ENCODE measurements at regions not wholly inside any gene's neighbourhood (a gene's known extent, or its start where the extent isn't known, plus 50 kb on each side); places are given as distances from the start of the nearest gene placed in this dataset.

GRCh38 chr14:83624541-83624940 is 1905.4 kb upstream of the FLRT2 start:
- TF ChIP-seq CTCF (IDR thresholded peaks at IDR 0.05; ENCODE audit: poor library complexity, severe bottlenecking) = no peak
- TF ChIP-seq EP300 (conservative IDR thresholded peaks at IDR 0.05; ENCODE audit: poor library complexity, severe bottlenecking) = no peak
- TF ChIP-seq REST (IDR thresholded peaks at IDR 0.05; ENCODE audit: borderline replicate concordance) = no peak
- TF ChIP-seq RAD21 (conservative IDR thresholded peaks at IDR 0.05) = no peak
- no peak for TF ChIP-seq SMC3 (conservative IDR thresholded peaks at IDR 0.05; ENCODE audit: poor library complexity)
- no peak for TF ChIP-seq EZH2 (IDR thresholded peaks at IDR 0.05; ENCODE audit: borderline replicate concordance, insufficient read depth, low read length, poor library complexity, severe bottlenecking)
- no peak for TF ChIP-seq POLR2AphosphoS5 (IDR thresholded peaks at IDR 0.05)
- TF ChIP-seq TAF1 (IDR thresholded peaks at IDR 0.05; ENCODE audit: low read depth) = no peak
- no peak for TF ChIP-seq MXI1 (conservative IDR thresholded peaks at IDR 0.05; ENCODE audit: poor library complexity, severe bottlenecking)
